Hepatocyte (in vitro differentiated cells): ENCODE measurements at regions not wholly inside any gene's neighbourhood (a gene's known extent, or its start where the extent isn't known, plus 50 kb on each side); places are given as distances from the start of the nearest gene placed in this dataset.

Experiments
- CTCF ChIP-seq: fragments of 200-600 bp; sonication (generic); IDR thresholded peaks from 2 replicates; pipeline ENCODE4 v1.5.1; 2016; ENCODE audit warnings: antibody characterized with exemption, mild to moderate bottlenecking; ENCODE audit not compliant: poor library complexity
- EZH2 ChIP-seq: fragments of 200-600 bp; sonication (generic); IDR thresholded peaks from 2 replicates; pipeline ENCODE4 v1.6.1; 2016; ENCODE audit warnings: antibody characterized with exemption, mild to moderate bottlenecking, borderline replicate concordance

- TF ChIP-seq CTCF: no peak
- TF ChIP-seq EZH2: no peak
Measured at GRCh38 chr22:22157348-22157725, 87.2 kb upstream of the VPREB1 start.
